Natural killer cell (primary cell): ENCODE measurements at regions not wholly inside any gene's neighbourhood (a gene's known extent, or its start where the extent isn't known, plus 50 kb on each side); places are given as distances from the start of the nearest gene placed in this dataset.

Experiments used
- ATAC-seq, 3 donors: fragments of 150-1000 bp in 2 of 3; fragments of 200-7000 bp in 1 of 3; cut with Tn5 transposase; 1 replicate in 1 of 3; 2 replicates in 2 of 3; pipeline ENCODE4 v1.10.0; 2021; ENCODE audit warnings: mild to moderate bottlenecking in 2 of 3, moderate library complexity in 2 of 3
- DNase-seq, 2 donors: peaks; one replicate each; pipeline versions ENCODE4 v3.0.0 to v3.0.0-alpha.2; 2013 to 2021; ENCODE audit warnings: mixed read lengths in 1 of 2
- H3K27ac ChIP-seq: one replicate; pipeline ENCODE4 v1.5.1; 2013; ENCODE audit warnings: mild to moderate bottlenecking, low read length
- H3K27me3 ChIP-seq: one replicate; pipeline ENCODE4 v1.6.1; 2013; ENCODE audit warnings: low read length; ENCODE audit not compliant: control insufficient read depth, insufficient read depth
- H3K36me3 ChIP-seq: one replicate; pipeline ENCODE4 v1.6.1; 2013; ENCODE audit warnings: low read length; ENCODE audit not compliant: control insufficient read depth, insufficient read depth
- H3K4me1 ChIP-seq: one replicate; pipeline ENCODE4 v1.6.1; 2013; ENCODE audit warnings: low read length; ENCODE audit not compliant: control insufficient read depth, insufficient read depth
- H3K4me3 ChIP-seq: one replicate; pipeline ENCODE4 v1.5.1; 2013; ENCODE audit warnings: low read length
- H3K9me3 ChIP-seq: one replicate; pipeline ENCODE4 v1.6.1; 2013; ENCODE audit warnings: low read length; ENCODE audit not compliant: control insufficient read depth, insufficient read depth
- H3K27ac Mint-ChIP-seq, 2 donors: one replicate each; pipeline ENCODE4 v1.8.0; 2022; ENCODE audit warnings: mild to moderate bottlenecking in 2 of 2, mixed read lengths in 2 of 2, moderate library complexity in 1 of 2
- H3K27me3 Mint-ChIP-seq, 2 donors: one replicate each; pipeline ENCODE4 v1.8.0; 2022; ENCODE audit warnings: low read depth in 2 of 2, mixed read lengths in 2 of 2
- H3K36me3 Mint-ChIP-seq: one replicate; pipeline ENCODE4 v1.8.0; 2022; ENCODE audit warnings: mixed read lengths
- H3K4me1 Mint-ChIP-seq, 2 donors: one replicate each; pipeline ENCODE4 v1.8.0; 2022; ENCODE audit warnings: mixed read lengths in 2 of 2
- H3K4me3 Mint-ChIP-seq: one replicate; pipeline ENCODE4 v1.8.0; 2022; ENCODE audit warnings: mild to moderate bottlenecking, moderate library complexity, mixed read lengths
- H3K9me3 Mint-ChIP-seq, 2 donors: one replicate each; pipeline ENCODE4 v1.8.0; 2022; ENCODE audit warnings: mixed read lengths in 2 of 2
- CTCF ChIP-seq: fragments of 200-600 bp; IDR thresholded peaks from one replicate; pipeline ENCODE4 v1.8.0; 2022; ENCODE audit warnings: antibody characterized with exemption
- WGBS: methylation state at CpG from one replicate; pipeline ENCODE4 v1.1.7; 2013; ENCODE audit warnings: missing lambda C conversion rate; ENCODE audit not compliant: insufficient coverage; 5-methylcytosine and 5-hydroxymethylcytosine counted together
- intact Hi-C: fragments of 100-400 bp; cut with micrococcal nuclease; formaldehyde crosslinking; loops from one replicate; pipeline ENCODE4 v1.14.2; 2022

DNA sequence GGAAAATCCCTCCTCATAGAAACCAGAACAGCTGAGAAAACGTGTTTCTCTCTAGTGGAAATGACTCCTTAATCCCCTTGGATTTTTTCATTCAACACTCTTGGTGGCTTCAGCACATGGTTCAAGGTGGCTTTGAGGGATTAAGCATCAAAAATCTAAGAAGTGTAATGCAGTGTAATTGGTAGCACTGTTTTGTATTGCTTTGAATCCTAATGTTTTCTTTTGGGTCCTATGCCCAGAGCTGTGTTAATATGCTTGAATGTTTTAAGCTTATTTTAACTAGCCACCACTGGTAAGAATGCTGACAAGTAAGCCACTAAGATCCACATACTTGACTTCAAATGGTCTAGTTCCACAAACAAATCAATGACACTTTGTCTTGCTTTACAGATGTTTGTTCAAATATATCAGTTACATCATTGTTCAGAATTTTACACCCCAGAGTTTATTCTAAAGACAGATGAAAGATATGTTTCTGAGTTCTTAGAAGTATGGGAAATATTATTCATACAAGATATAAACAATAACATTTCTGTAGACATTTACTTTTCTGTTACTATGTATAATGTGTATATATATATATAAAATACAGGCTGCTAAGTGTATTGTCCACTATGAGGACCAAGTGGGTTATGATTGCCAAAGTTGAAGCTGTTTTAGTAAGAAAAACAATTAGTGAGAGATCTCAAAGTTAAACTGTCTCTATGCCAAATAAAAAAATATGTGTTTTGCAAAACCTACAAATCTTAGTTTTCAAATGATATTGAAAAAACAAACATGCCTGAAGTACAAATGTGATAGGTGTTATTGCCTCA is 220.8 kb downstream of the OGFRL1 start:
- ATAC-seq (no peak), DNase-seq (no peak)
- WGBS: no CpG with 5 or more reads among the region's 1 CpG
- no peak overlapping the region for H3K4me3 Mint-ChIP-seq
- H3K9me3 ChIP-seq: no peaks in the 10 kb centered on the region
- H3K27me3 ChIP-seq: no peaks in the 10 kb centered on the region
- H3K4me1 Mint-ChIP-seq: no peaks in the 10 kb centered on the region
- no peaks in the 10 kb centered on the region for H3K36me3 Mint-ChIP-seq
- H3K9me3 Mint-ChIP-seq: peaks cover 0 to 2% of the 10 kb centered on the region in 2 donors
- H3K4me1 ChIP-seq: no peaks in the 10 kb centered on the region
- no peak overlapping the region for H3K4me3 ChIP-seq
- H3K27ac ChIP-seq: no peak overlapping the region
- no peaks in the 10 kb centered on the region for H3K36me3 ChIP-seq
- no peak for TF ChIP-seq CTCF
- intact Hi-C loops: no loop called here
- H3K27ac Mint-ChIP-seq: no peak overlapping the region
- peaks cover 0 to 3% of the 10 kb centered on the region in 2 donors for H3K27me3 Mint-ChIP-seq

- no peak overlapping the region for H3K27ac ChIP-seq
- ATAC-seq (no peak), DNase-seq (no peak)
- H3K36me3 ChIP-seq: no peaks in the 10 kb centered on the region
- 60% methylated on average over 4 of the region's 5 CpGs for WGBS
- no peaks in the 10 kb centered on the region for H3K9me3 Mint-ChIP-seq
- H3K36me3 Mint-ChIP-seq: no peaks in the 10 kb centered on the region
- intact Hi-C loops: no loop called here
- H3K4me1 ChIP-seq: no peaks in the 10 kb centered on the region
- peaks cover 0 to 3% of the 10 kb centered on the region in 2 donors for H3K27me3 Mint-ChIP-seq
- no peak for TF ChIP-seq CTCF
- no peak overlapping the region for H3K4me3 ChIP-seq
- H3K4me1 Mint-ChIP-seq: no peaks in the 10 kb centered on the region
- H3K4me3 Mint-ChIP-seq: no peak overlapping the region
- no peaks in the 10 kb centered on the region for H3K9me3 ChIP-seq
- H3K27ac Mint-ChIP-seq: no peak overlapping the region
- no peaks in the 10 kb centered on the region for H3K27me3 ChIP-seq
These were observed 221.6 kb downstream of the OGFRL1 start for GRCh38 chr6:71510057-71510713.

DNA sequence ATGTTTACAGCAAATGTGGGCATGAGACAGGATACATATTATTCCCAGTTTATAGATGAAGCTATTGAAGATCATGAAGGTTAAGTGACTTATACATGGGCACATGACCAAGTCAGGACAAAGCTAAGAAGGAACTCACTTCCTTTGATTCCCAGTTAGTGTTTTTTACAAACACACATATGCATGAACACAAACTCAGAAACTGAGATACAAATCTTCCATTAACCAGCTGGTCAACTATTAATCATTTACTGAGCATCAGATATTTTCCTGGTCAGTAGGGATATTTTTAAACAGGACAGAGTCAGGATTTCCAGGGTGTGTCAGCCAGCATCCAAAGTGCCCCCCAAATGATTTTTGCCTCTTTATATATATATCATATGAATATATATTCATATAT is 222.2 kb downstream of the OGFRL1 start:
- Histone ChIP-seq H3K27ac (no peak overlapping the region), H3K9me3 (no peaks in the 10 kb centered on the region), H3K27me3 (no peaks in the 10 kb centered on the region), H3K36me3 (no peaks in the 10 kb centered on the region), H3K4me3 (no peak overlapping the region), H3K4me1 (no peaks in the 10 kb centered on the region)
- Mint-ChIP-seq H3K27ac (no peak overlapping the region), H3K27me3 (peaks cover 0 to 3% of the 10 kb centered on the region in 2 donors), H3K9me3 (no peaks in the 10 kb centered on the region), H3K4me3 (no peak overlapping the region), H3K36me3 (no peaks in the 10 kb centered on the region), H3K4me1 (no peaks in the 10 kb centered on the region)
- ATAC-seq (no peak), DNase-seq (no peak)
- intact Hi-C loops: no loop called here
- TF ChIP-seq CTCF: no peak
